Neural cell (in vitro differentiated cells): ENCODE measurements at regions not wholly inside any gene's neighbourhood (a gene's known extent, or its start where the extent isn't known, plus 50 kb on each side); places are given as distances from the start of the nearest gene placed in this dataset.

Source experiments
- H2AFZ ChIP-seq: fragments of 200-600, 300-800 bp; sonication (generic), shearing (Covaris generic); 2 replicates; pipeline ENCODE4 v1.6.0; 2014; ENCODE audit warnings: low read depth, mild to moderate bottlenecking, antibody characterized with exemption, low read length, moderate library complexity
- H3F3A ChIP-seq: fragments of 200-600 bp; shearing (Covaris generic); 2 replicates; pipeline ENCODE4 v1.6.1; 2016; ENCODE audit warnings: mild to moderate bottlenecking, moderate library complexity, mixed read lengths, antibody characterized with exemption, low read length; ENCODE audit not compliant: insufficient read depth, poor library complexity, severe bottlenecking
- H3K27ac ChIP-seq: fragments of 200-600, 300-800 bp; sonication (generic), shearing (Covaris generic); 2 replicates; pipeline ENCODE4 v1.5.1; 2014; ENCODE audit warnings: mild to moderate bottlenecking, low read length, moderate library complexity
- H3K27me3 ChIP-seq: fragments of 300-800, 200-600 bp; sonication (generic), shearing (Covaris generic); 2 replicates; pipeline ENCODE4 v1.6.0; 2014; ENCODE audit warnings: mild to moderate bottlenecking, low read depth, low read length, moderate library complexity; ENCODE audit not compliant: insufficient read depth
- H3K36me3 ChIP-seq: fragments of 300-800, 200-600 bp; sonication (generic), shearing (Covaris generic); 2 replicates; pipeline ENCODE4 v1.5.1; 2014; ENCODE audit warnings: mild to moderate bottlenecking, antibody characterized with exemption, low read length, moderate library complexity; ENCODE audit not compliant: insufficient read depth
- H3K4me2 ChIP-seq: fragments of 300-800, 200-600 bp; sonication (generic), shearing (Covaris generic); 2 replicates; pipeline ENCODE4 v1.6.0; 2014; ENCODE audit warnings: mild to moderate bottlenecking, low read length
- H3K4me3 ChIP-seq: fragments of 300-800, 200-600 bp; sonication (generic), shearing (Covaris generic); 2 replicates; pipeline ENCODE4 v1.5.1; 2014; ENCODE audit warnings: mild to moderate bottlenecking, low read length, moderate library complexity
- H3K79me2 ChIP-seq: fragments of 200-600 bp; shearing (Covaris generic); replicated peaks from 2 replicates; pipeline ENCODE4 v1.6.0; 2014; ENCODE audit warnings: mild to moderate bottlenecking, low read length, moderate library complexity; ENCODE audit not compliant: insufficient read depth
- H3K9ac ChIP-seq: fragments of 300-800, 200-600 bp; sonication (generic), shearing (Covaris generic); 2 replicates; pipeline ENCODE4 v1.6.1; 2016; ENCODE audit warnings: mild to moderate bottlenecking, low read length, mixed read lengths
- H3K9me2 ChIP-seq: fragments of 200-600 bp; shearing (Covaris generic); 2 replicates; pipeline ENCODE4 v1.6.1; 2016; ENCODE audit warnings: mild to moderate bottlenecking, low read length, mixed read lengths; ENCODE audit not compliant: insufficient read depth
- H3K9me3 ChIP-seq: fragments of 200-600, 300-800 bp; sonication (generic), shearing (Covaris generic); 2 replicates; pipeline ENCODE4 v1.6.1; 2016; ENCODE audit warnings: mild to moderate bottlenecking, mixed run types, low read length, moderate library complexity, mixed read lengths
- H4K20me1 ChIP-seq: fragments of 200-600 bp; shearing (Covaris generic); 2 replicates; pipeline ENCODE4 v1.6.1; 2016; ENCODE audit warnings: mild to moderate bottlenecking, mixed run types; ENCODE audit not compliant: insufficient read depth
- CTCF ChIP-seq: fragments of 450-650 bp; IDR thresholded peaks from 2 replicates; pipeline ENCODE4 v1.5.1; 2014; ENCODE audit warnings: antibody characterized with exemption, mild to moderate bottlenecking, moderate library complexity; ENCODE audit not compliant: poor library complexity, severe bottlenecking
- EP300 ChIP-seq: fragments of 450-650 bp; conservative IDR thresholded peaks from 2 replicates; pipeline ENCODE4 v1.6.1; 2014; ENCODE audit warnings: antibody characterized with exemption, mild to moderate bottlenecking, moderate library complexity; ENCODE audit not compliant: poor library complexity, severe bottlenecking
- EZH2 ChIP-seq: fragments of 200-600, 300-800 bp; shearing (Covaris generic), sonication (generic); IDR thresholded peaks from 2 replicates; pipeline ENCODE4 v1.6.1; 2014; ENCODE audit warnings: antibody characterized with exemption, low read length, borderline replicate concordance, mild to moderate bottlenecking; ENCODE audit not compliant: insufficient read depth, poor library complexity, severe bottlenecking
- MXI1 ChIP-seq: fragments of 450-650 bp; conservative IDR thresholded peaks from 2 replicates; pipeline ENCODE4 v1.6.1; 2014; ENCODE audit warnings: antibody characterized with exemption, mild to moderate bottlenecking; ENCODE audit not compliant: poor library complexity, severe bottlenecking
- POLR2AphosphoS5 ChIP-seq: IDR thresholded peaks from 2 replicates; pipeline ENCODE4 v1.6.1; 2012
- RAD21 ChIP-seq: fragments of 450-650 bp; conservative IDR thresholded peaks from 2 replicates; pipeline ENCODE4 v1.6.1; 2014; ENCODE audit warnings: antibody characterized with exemption, mild to moderate bottlenecking, moderate library complexity
- REST ChIP-seq: IDR thresholded peaks from 2 replicates; pipeline ENCODE4 v1.6.1; 2012; ENCODE audit warnings: borderline replicate concordance
- SMC3 ChIP-seq: fragments of 450-650 bp; conservative IDR thresholded peaks from 2 replicates; pipeline ENCODE4 v1.6.1; 2014; ENCODE audit warnings: antibody characterized with exemption, mild to moderate bottlenecking, moderate library complexity; ENCODE audit not compliant: poor library complexity
- TAF1 ChIP-seq: IDR thresholded peaks from 2 replicates; pipeline ENCODE4 v1.6.1; 2012; ENCODE audit warnings: low read depth

GRCh38 chr1:239538239-239538988 lies 152.0 kb downstream of the CHRM3 start:
- Histone ChIP-seq H3F3A (no peaks in the 10 kb centered on the region), H3K9me3 (no peaks in the 10 kb centered on the region), H3K4me3 (no peak overlapping the region), H3K9ac (no peak overlapping the region), H3K9me2 (no peaks in the 10 kb centered on the region), H3K36me3 (no peaks in the 10 kb centered on the region), H3K27ac (no peak overlapping the region), H3K27me3 (no peaks in the 10 kb centered on the region), H3K79me2 (no peaks in the 10 kb centered on the region), H3K4me2 (no peak overlapping the region), H4K20me1 (no peaks in the 10 kb centered on the region), H2AFZ (no peak overlapping the region)
- no peak for TF ChIP-seq EZH2
- no peak for TF ChIP-seq POLR2AphosphoS5
- TF ChIP-seq RAD21, result no peak
- no peak for TF ChIP-seq REST
- no peak for TF ChIP-seq EP300
- no peak for TF ChIP-seq TAF1
- no peak for TF ChIP-seq SMC3
- no peak for TF ChIP-seq MXI1
- no peak for TF ChIP-seq CTCF

GRCh38 chr1:239539051-239539450 lies 152.7 kb downstream of the CHRM3 start:
- no peaks in the 10 kb centered on the region for H3K9me2 ChIP-seq
- H3K36me3 ChIP-seq, result no peaks in the 10 kb centered on the region
- H3F3A ChIP-seq, result no peaks in the 10 kb centered on the region
- H3K27me3 ChIP-seq, result no peaks in the 10 kb centered on the region
- no peaks in the 10 kb centered on the region for H3K9me3 ChIP-seq
- no peak for TF ChIP-seq EZH2
- no peak for TF ChIP-seq CTCF
- TF ChIP-seq TAF1, result no peak
- no peak for TF ChIP-seq EP300
- no peak for TF ChIP-seq REST
- no peak for TF ChIP-seq POLR2AphosphoS5
- no peak for TF ChIP-seq MXI1
- no peak for TF ChIP-seq RAD21
- TF ChIP-seq SMC3, result no peak
- no peak overlapping the region for H2AFZ ChIP-seq
- no peaks in the 10 kb centered on the region for H3K79me2 ChIP-seq
- no peak overlapping the region for H3K4me2 ChIP-seq
- no peak overlapping the region for H3K9ac ChIP-seq
- H4K20me1 ChIP-seq, result no peaks in the 10 kb centered on the region
- H3K27ac ChIP-seq, result no peak overlapping the region
- H3K4me3 ChIP-seq, result no peak overlapping the region
